Panc1 (cell line): ENCODE measurements at regions not wholly inside any gene's neighbourhood (a gene's known extent, or its start where the extent isn't known, plus 50 kb on each side); places are given as distances from the start of the nearest gene placed in this dataset.

ENCODE experiments used
- CTCF ChIP-seq: fragments of 450-650 bp; IDR thresholded peaks from 2 replicates; pipeline ENCODE4 v1.5.1; 2017; ENCODE audit warnings: mild to moderate bottlenecking
- REST ChIP-seq, 2 experiments: IDR thresholded peaks; 2 replicates each; pipeline ENCODE4 v1.6.1; 2011 to 2012; ENCODE audit warnings: low read depth in 2 of 2, control low read depth in 1 of 2, low read length in 1 of 2, mild to moderate bottlenecking in 1 of 2, moderate library complexity in 1 of 2; ENCODE audit not compliant: insufficient read depth in 1 of 2

GRCh38 chr6:40856271-40856670 is 182.8 kb downstream of the UNC5CL start:
- no peak for TF ChIP-seq CTCF
- no peak for TF ChIP-seq REST (IDR thresholded peaks at IDR 0.05; ENCODE audit: insufficient read depth in 1 of 2, low read depth in 2 of 2, low read length in 1 of 2)
